GDM1 (cell line): ENCODE measurements at regions not wholly inside any gene's neighbourhood (a gene's known extent, or its start where the extent isn't known, plus 50 kb on each side); places are given as distances from the start of the nearest gene placed in this dataset.
A peak's percentile ranks its signal among the peaks of the same experiment; 100 is the strongest.

Source experiments
- DNase-seq: peaks from one replicate; lab custom pipeline; 2025; lab: John Stamatoyannopoulos, UW

DNA sequence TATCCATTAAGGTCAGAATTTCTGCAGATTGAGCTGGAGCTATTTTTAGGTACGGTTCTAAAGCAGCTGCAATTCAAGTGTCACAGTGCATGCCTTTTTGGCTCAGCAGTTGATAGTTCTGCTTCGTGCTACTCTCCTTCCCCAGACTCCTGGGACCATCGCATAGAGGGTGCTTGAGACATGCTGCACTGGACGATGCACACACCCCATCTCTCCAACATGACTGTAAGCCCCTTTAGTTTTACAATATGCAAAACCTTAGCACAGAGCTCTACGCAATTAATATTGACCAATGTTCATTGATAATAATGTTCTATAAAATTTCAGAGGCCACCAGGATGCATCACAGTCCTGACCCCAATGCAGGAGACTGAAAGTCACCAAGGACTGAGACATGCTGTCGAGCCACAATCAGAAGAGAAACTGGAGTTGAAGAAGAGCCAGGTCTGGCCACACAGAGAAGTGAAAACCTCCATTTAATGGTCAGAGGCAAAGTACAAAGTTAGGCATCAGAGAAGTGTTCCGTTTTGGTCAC, 120.9 kb upstream of the ZC3H12C start:
- no peak for DNase-seq

DNA sequence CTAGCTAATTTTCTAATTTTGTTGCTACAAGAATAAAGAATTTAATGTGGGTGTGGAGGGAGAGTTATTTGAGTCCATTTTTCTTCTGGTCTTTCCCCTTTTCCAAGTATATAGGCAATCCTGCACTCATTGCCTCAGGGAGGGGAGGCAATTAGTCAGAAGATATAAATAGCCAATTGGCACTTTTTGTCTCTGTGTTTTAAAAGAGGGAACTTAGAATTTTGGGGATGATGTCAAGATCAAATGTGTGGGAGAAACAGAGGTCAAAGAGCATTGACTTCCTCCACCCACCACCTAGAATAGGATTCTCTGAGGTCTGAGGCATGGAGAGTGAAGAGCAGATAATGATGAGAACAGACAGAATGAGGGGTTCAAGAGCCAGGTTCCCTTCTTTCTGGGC, 120.3 kb upstream of the ZC3H12C start:
- DNase-seq: no peak

DNA sequence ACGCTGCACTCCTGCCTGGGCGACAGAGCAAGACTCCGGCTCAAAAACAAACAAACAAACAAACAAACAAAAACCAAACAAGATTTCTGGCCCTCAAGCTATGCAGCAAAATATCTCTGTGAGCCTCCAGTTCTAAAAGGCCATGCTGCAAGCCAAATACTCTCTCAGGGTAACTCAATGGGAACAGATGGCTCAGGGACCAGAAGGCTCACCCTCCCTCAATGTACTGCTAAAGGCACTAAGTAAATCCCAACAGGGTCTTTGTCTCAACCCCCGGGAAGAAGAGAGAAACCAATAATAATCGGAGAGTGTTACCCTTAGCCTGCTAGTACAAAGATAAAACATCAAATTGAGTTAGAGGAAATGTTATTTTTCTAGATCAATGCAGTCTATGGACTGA, 119.7 kb upstream of the ZC3H12C start:
- no peak for DNase-seq

DNA sequence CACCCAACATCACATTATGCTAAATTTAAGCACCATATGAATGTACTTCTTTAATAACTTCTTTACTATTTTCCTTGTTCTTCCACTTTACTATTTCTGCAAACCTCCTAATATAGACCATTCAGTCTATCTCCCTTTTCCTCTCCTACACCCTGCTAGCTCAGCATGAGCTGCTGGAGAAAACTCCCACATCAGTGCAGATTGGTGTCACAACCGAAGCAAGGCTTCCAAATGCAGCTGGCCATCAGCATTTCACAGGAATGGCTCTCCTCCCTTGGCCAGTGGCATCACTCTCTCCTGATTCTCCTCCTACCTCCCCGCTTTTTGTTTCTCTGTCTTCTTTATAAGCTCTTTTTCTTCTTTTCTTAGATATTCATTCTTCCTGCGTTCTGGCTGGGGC, 118.7 kb upstream of the ZC3H12C start:
- no peak for DNase-seq

DNA sequence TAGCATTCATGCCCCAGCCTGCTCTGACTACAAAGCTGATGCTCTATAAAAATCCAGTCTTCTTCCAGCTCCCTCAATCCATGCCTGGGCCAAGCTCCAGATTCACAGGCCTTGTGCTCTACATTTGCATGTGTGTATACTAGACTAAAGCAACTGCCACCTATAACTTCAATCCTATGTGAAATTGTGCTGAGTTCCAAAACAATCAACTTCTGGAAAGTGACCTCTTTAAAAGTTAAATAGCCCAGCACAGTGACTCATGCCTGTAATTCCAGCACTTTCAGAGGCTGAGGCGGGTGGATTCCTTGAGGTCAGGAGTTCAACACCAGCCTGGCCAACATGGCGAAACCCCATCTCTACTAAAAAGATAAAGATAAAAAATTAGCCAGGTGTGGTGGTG, 114.3 kb upstream of the ZC3H12C start:
- DNase-seq: no peak

DNA sequence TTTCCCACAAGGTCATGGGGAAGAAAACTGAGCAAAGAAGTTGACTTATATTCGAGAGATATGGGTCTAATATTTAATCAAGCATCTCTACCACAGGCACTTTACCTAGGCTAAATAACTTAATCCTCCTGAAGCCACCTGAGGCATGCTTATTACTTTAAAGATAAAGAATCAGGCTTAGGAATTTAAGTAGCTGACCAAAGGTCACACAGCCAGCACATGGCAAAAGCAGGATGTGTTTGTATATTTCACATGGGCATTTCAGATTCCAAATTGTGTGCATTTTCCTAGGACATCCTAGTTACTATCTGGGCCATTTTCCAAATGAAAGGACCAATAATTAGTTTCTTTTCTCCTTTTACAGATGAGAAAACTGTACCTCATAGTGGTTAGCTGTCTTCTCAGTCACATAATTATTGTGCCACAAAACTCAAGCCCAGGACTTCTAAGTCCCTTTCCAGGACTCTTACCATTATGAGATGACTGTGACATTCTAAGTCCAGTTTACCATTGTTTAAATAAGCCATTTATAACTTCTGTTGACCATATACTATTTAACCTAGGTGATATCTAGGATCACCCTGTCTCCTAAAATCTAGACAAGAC, 112.1 kb upstream of the ZC3H12C start:
- no peak for DNase-seq

DNA sequence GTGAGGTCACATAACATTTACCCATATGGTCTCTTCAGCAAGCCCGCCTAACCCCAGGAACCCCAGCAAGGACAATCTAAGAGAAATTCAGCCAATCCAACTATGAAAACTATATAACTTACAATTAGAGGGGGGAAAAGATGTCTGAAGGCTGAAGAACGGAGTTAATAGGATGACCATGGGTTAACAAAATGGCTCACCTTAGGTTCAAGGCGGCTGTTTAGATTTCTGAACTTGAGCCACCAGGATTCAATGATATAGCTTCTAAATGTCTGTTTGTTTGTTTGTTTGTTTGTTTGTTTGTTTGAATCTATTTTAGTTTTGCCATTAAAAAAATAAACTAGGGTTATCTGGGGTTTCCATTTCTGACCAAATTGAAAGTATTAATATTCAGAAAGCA, 109.8 kb upstream of the ZC3H12C start:
- no peak for DNase-seq

DNA sequence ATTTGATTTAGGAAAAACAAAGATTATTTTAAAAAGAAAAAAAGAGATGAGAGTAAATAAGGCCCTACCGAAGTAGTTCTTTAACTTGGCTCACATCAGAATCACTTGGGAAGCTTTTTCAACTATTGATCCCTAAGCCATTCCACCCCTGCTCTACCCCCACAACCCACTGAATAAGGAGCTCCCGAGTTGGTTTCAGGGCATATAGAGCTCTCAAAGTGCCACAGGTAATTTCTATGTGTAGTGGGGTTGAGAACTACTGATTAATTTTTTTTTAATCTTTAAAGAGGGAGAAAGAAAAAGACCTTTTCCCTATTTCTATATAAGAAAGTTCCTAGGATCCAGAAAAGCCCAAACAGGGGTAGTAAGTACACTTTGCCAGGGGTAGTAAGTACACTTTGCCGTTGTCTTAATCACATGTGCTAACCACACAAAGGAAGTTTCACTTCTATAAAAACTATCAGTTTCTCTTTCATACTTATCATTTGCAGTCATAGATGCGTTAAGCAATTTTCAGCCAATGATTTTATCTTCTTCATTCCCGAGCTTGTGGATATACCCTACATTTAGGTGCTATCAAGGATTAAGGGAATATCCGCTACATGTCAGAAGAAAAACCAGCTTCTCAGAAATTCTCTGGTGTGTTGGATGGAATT, 108.4 kb upstream of the ZC3H12C start:
- peak; percentile 12 for DNase-seq

DNA sequence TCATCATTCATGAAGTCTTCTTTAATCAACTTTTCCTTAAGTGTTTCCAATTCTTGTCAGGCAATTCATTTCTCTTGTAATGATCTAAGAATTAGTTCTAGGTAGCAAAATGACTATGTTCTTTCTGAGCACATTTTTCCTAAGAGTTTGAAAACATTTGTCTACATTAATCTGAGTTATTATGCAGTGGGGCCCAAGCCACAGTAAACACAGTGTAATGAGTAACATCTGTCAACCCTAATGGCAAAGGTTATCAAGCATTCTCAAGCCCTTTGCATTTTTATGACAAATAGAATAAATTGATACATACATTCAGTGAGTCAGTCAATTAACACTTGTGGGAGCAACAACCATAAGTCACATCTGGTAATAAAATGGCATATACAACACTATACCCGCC, 106.7 kb upstream of the ZC3H12C start:
- DNase-seq: no peak

DNA sequence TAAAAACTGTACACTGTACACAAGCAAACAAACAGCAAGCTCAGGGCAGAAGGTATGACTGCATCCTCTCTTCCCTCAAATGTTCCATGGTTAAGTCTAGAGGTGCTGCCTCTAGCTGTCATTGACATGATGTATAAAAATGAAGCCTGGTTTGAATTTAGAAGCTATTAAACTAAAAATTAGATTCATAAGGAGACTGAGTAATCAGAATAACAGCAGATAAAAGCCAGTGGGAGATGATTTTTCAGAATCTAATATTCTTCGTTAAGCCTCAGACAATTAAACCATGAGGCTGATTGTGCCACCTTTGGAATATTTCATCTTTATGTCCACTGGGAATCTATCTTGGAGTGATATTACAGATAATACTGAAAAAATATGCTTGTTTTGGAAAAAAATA, 101.4 kb upstream of the ZC3H12C start:
- DNase-seq: no peak

DNA sequence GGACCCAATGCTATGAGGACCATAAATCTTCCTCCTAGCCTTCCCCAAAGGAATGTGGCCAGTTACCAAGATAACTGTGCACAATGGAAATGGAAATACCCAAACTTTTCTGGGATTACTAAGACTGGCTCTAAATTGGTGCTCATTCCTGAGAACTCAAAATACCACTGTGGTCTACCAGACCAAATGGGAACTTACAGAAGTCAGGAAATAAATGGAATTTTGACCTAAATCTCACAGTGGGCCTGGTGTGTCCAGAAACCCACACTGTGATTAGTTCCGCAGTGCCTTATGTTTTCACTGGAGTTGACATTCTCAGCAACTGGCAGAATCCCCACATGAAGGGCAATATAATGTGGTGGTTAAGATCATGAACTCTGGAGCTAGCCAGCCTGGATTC, 99.4 kb upstream of the ZC3H12C start:
- DNase-seq: no peak

DNA sequence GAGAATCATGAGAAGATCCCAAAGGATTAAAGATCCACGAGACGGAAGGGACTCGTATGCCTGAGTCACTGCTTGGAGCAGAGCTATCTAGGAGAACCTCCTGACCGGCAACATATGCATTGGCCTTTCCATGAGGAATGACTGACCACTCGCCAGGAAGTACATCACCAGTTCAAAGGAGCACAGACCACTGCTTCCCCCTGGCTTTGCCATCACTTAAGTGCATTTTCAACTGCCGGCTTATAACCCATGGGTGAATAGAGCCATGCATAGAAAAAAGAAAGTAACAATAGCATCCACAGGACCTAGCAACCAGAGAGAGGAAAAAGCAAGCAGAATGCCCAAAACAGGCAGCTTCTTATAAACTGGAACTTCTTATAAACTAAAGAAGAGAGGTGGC, 98.3 kb upstream of the ZC3H12C start:
- no peak for DNase-seq

DNA sequence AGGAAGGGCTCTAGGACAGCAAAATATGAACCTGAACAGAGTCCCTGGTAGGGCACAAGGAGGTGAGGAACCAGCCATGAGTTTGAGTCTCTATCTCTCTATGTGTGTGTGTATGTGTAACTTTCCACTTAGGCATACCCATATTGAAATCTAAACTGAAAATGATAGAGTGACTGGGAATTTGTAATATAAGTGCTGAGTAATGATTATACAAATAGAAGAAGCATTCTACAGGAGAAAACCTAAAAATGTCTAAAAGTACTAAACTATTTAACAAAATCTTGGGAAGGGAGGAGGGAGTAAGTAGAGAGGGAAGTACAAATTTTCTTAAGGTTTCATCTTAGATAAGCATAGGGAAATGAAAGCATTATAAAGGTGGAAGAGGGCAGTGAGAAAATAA, 97.1 kb upstream of the ZC3H12C start:
- no peak for DNase-seq

DNA sequence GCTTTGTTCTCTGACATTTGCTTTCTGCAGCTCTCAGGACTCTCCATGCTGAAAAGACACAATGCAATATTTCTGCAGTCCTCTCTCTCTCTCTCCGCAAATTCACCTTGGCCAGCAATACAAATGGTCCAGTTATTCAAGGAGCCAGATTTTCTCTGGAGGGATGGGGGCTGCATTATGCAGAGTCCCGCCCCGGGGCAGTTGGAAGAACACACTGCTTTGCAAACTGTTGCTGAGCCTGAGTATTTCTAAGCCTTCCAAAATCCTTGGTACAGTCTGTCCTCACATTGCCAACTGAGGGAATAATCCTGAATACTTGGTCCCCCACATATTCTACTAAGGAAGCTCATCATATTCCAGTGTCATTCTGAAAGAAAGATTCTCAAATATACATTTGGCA, 94.3 kb upstream of the ZC3H12C start:
- DNase-seq: no peak

DNA sequence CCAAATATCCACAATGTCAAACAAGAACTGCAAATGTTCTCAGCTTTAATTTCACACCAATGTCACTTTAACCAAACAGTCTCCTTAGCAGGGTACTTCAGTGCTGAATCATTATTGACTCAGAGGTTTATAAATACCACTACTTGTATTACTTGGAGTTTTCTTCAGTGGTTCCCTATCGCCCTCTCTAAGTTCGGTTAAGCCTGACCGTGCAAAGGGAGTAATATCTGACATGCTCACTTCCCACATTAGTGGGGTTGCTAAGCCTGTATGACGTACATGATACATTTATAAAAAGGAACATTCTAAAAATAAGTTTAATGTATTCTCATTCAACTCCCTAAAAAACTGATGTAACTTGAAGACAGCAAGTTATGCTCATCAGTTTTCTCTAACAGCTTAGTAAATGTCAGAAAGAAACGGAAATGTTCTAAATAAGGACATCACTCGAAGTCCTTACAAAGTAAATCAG, 93.1 kb upstream of the ZC3H12C start:
- DNase-seq: peak; percentile 65

DNA sequence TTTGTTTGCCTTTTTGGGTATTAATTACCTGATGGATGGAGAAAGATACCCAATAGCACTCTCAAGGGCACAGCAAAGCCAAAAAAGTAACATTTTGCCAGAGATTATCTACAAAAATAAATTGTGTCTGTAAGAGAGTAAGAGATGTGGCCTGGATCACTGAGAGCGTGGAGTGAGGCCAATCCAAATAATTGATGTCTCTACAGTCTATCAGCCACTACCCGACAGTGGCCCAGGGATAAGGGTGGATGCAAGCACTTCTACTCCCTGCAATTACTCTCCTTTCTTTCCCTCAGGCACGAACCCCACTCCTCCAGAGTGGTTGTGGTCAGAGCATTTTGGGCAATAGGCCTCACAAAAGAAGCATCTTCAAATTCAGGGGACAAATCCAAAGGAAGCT, 92.3 kb upstream of the ZC3H12C start:
- DNase-seq: no peak

DNA sequence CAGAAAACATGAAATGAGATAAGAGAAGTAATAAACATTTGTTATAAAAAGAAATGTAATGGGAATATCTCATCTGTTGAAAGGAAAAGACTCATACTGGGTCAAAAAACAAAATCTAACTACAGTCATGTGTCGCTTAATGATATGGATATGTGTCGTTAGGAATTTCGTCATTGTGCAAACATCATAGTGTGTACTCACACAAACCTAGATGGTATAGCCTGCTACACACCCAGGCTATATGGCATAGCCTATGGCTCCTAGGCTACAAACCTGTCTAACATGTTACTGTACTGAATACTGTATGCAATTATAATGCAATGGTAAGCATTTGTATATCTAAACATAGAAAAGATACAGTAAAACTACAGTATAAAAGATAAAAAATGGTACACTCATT, 89.8 kb upstream of the ZC3H12C start:
- DNase-seq: no peak

DNA sequence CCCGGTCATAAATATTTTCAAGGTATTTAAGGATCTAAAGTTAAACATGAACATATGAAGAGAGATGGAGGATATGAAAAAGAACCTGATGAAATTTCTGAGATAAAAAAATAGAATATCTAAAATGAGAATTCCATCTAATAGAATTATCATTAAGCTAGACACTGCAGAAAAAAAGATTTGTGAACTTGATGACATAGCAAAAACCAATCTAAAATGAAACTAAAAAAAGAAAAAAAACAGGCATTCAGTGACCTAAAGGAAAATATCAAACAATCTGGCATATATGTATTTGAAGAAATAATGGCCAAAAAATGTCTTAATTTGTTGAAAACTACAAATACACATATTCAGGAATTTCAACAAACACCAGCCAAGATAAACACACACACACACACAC, 81.6 kb upstream of the ZC3H12C start:
- DNase-seq: no peak

DNA sequence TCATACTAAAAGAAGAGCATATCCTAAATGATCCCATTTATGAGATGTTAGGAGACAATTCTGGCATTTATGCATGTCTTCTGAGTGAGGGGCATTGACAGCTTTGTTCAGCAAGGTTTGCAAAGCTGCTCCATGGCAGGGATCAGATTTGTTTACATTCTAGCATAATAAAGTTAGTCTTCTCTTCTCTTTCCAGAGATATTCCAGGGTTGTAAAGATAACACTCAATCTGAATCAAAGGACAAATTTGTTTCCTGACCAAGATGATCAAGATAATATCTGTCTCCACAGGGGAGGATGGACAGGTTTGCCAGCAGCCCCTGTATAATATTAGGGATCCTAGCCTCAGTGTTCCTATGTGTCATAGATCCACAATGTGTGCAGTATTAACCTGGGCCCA, 77.5 kb upstream of the ZC3H12C start:
- no peak for DNase-seq

DNA sequence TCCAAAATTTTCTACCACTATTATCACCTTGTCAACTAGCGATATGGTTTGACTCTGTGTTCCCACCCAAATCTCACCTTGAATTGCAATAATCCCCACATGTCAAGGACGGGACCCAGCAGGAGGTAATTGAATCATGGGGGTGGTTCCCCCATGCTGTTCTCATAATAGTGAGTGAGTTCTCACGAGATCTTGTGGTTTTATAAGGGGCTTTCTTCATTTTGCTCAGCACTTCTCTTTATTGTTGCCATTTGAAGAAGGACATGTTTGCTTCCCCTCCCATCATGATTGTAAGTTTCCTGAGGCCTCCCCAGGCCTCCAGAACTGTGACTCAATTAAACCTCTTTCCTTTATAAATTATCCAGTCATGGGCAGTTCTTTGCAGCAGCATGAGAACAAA, 73.5 kb upstream of the ZC3H12C start:
- no peak for DNase-seq

DNA sequence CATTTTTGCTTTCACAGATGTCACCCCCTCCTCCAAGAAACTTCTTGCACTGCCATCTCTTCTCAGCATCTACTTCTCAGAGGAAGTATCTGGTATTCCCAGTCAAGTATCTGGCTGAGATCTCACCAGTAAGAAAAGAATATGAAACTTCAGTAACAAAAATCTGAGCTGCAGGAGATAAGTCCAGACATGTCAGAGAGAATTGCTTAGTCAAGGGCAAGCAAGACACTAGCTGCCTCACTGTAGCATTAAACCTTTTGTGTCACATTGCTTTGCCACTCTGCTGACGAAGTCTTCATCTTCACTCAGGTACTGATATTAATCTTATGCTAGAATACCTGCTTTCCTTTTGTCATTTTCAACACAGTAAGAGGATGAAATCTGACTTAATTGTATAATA, 70.6 kb upstream of the ZC3H12C start:
- DNase-seq: no peak

DNA sequence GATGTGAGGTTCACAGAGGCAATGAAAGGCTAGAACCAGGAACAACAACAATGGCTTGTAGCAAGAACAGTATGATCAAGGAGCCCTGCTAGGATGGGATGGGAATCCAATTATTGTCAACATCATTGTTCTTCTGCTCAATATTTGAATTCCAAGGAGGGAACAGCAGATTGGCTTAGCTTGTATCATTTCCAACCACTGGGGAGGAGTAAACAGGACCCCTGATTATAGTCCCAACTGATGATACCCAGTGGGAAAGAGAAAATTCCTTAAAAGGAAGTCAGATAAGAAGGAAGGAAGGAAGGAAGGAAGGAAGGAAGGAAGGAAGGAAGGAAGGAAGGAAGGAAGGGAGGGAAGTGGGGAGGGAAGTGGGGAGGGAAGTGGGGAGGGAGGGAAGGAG, 69.5 kb upstream of the ZC3H12C start:
- DNase-seq: no peak

DNA sequence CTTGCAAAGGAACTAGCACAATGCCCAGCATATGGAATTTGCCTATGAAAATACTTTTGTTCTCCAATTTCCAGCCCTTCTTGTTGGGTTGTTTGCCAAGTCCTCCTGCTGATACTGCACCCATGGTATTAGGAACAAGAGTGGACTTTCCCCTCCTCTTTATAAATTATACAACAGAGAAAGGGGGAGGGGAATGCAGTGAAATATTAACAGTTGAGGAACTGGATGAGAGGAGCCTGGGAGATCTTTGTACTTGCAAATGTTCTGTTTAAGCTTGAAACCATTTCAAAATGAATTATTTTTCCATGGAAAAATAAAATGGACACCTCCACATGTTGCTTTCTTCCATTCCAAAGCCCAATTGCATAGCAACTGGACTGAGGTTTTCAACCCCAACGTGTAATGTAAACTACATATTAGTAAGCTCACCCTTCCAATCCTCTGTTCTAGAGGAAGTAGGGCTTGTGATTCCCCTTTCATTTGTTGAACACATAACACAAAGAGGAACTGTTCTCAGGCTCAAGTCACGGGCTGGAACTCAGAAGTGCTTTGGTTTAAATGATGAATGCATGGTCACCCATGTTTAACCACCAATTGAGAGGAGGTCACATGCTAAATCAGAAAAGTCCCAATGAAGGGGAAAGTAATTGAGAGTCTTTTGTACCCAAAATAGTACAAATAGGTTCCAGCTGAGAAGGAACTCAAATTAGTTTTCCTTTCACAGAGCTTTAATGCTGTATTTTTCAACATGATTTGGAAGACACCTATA, 66.2 kb upstream of the ZC3H12C start:
- peak; percentile 29 for DNase-seq
